H9 (cell line): ENCODE measurements at regions not wholly inside any gene's neighbourhood (a gene's known extent, or its start where the extent isn't known, plus 50 kb on each side); places are given as distances from the start of the nearest gene placed in this dataset.

Experiments
- DNase-seq: peaks from one replicate; pipeline ENCODE4 v3.0.0-alpha.2; 2017
- H2AFZ ChIP-seq: one replicate; pipeline ENCODE4 v1.6.1; 2013; ENCODE audit warnings: mild to moderate bottlenecking, low read length, control low read depth, moderate library complexity
- H2AK5ac ChIP-seq: 2 replicates; pipeline ENCODE4 v1.6.1; 2013; ENCODE audit warnings: low read length, control low read depth, mixed read lengths; ENCODE audit not compliant: insufficient read length
- H2BK120ac ChIP-seq: one replicate; pipeline ENCODE4 v1.6.1; 2013; ENCODE audit warnings: low read depth, mild to moderate bottlenecking, low read length, control low read depth, inconsistent platforms; ENCODE audit not compliant: poor library complexity, severe bottlenecking
- H2BK12ac ChIP-seq: 2 replicates; pipeline ENCODE4 v1.6.1; 2013; ENCODE audit warnings: low read length, control low read depth, mixed read lengths, low read depth; ENCODE audit not compliant: insufficient read length
- H2BK15ac ChIP-seq: 2 replicates; pipeline ENCODE4 v1.6.1; 2013; ENCODE audit warnings: low read depth, low read length, control low read depth
- H2BK20ac ChIP-seq: one replicate; pipeline ENCODE4 v1.6.1; 2013; ENCODE audit warnings: low read depth, mild to moderate bottlenecking, low read length, control low read depth, inconsistent platforms; ENCODE audit not compliant: poor library complexity, severe bottlenecking
- H2BK5ac ChIP-seq: 2 replicates; pipeline ENCODE4 v1.6.1; 2013; ENCODE audit warnings: low read length, control low read depth, mixed read lengths; ENCODE audit not compliant: insufficient read length
- H3K14ac ChIP-seq: 2 replicates; pipeline ENCODE4 v1.6.1; 2013; ENCODE audit warnings: low read length, control low read depth; ENCODE audit not compliant: insufficient read depth
- H3K18ac ChIP-seq: 2 replicates; pipeline ENCODE4 v1.6.1; 2013; ENCODE audit warnings: low read depth, mild to moderate bottlenecking, mixed read lengths, low read length, control low read depth; ENCODE audit not compliant: insufficient read length
- H3K23ac ChIP-seq: 2 replicates; pipeline ENCODE4 v1.6.1; 2013; ENCODE audit warnings: low read length, control low read depth, mixed read lengths, low read depth; ENCODE audit not compliant: insufficient read length
- H3K23me2 ChIP-seq: 2 replicates; pipeline ENCODE4 v1.6.1; 2013; ENCODE audit warnings: low read depth, mild to moderate bottlenecking, mixed read lengths, low read length, control low read depth; ENCODE audit not compliant: insufficient read length, poor library complexity, severe bottlenecking
- H3K27ac ChIP-seq: 2 replicates; pipeline ENCODE4 v1.5.1; 2013; ENCODE audit warnings: low read length, control low read depth, mixed read lengths, low read depth; ENCODE audit not compliant: insufficient read length
- H3K27me3 ChIP-seq: 2 replicates; pipeline ENCODE4 v1.6.1; 2013; ENCODE audit warnings: low read length, control low read depth, inconsistent platforms; ENCODE audit not compliant: insufficient read depth
- H3K4ac ChIP-seq: 2 replicates; pipeline ENCODE4 v1.6.1; 2013; ENCODE audit warnings: low read depth, mild to moderate bottlenecking, control low read depth, inconsistent platforms, low read length, moderate library complexity
- H3K4me1 ChIP-seq: 2 replicates; pipeline ENCODE4 v1.6.1; 2013; ENCODE audit warnings: low read length, control low read depth, inconsistent platforms; ENCODE audit not compliant: insufficient read depth
- H3K4me2 ChIP-seq: 2 replicates; pipeline ENCODE4 v1.6.1; 2013; ENCODE audit warnings: low read length, control low read depth, mixed read lengths; ENCODE audit not compliant: insufficient read length, insufficient read depth
- H3K56ac ChIP-seq: 2 replicates; pipeline ENCODE4 v1.6.1; 2013; ENCODE audit warnings: low read depth, mild to moderate bottlenecking, mixed read lengths, low read length, control low read depth; ENCODE audit not compliant: insufficient read length
- H3K79me1 ChIP-seq: 2 replicates; pipeline ENCODE4 v1.6.1; 2013; ENCODE audit warnings: low read depth, mild to moderate bottlenecking, moderate library complexity, low read length, control low read depth, inconsistent platforms; ENCODE audit not compliant: insufficient read depth, poor library complexity, severe bottlenecking
- H3K79me2 ChIP-seq: 2 replicates; pipeline ENCODE4 v1.6.1; 2013; ENCODE audit warnings: low read length, control low read depth, inconsistent platforms; ENCODE audit not compliant: insufficient read depth
- H3K9ac ChIP-seq: 2 replicates; pipeline ENCODE4 v1.6.1; 2013; ENCODE audit warnings: low read length, control low read depth, mixed read lengths; ENCODE audit not compliant: insufficient read length; ENCODE audit errors: extremely low read depth
- H3K9me3 ChIP-seq: one replicate; pipeline ENCODE4 v1.6.1; 2013; ENCODE audit warnings: low read depth, low read length, inconsistent platforms; ENCODE audit not compliant: control insufficient read depth
- H3T11ph ChIP-seq: one replicate; pipeline ENCODE4 v1.6.1; 2013; ENCODE audit warnings: mild to moderate bottlenecking, low read length, control low read depth, inconsistent platforms
- H4K20me1 ChIP-seq: one replicate; pipeline ENCODE4 v1.6.1; 2013; ENCODE audit not compliant: control insufficient read depth, insufficient read length, insufficient read depth
- H4K5ac ChIP-seq: 2 replicates; pipeline ENCODE4 v1.6.1; 2013; ENCODE audit warnings: low read depth, mild to moderate bottlenecking, mixed read lengths, low read length, control low read depth; ENCODE audit not compliant: insufficient read length
- H4K8ac ChIP-seq: replicated peaks from 2 replicates; pipeline ENCODE4 v1.6.1; 2013; ENCODE audit warnings: low read length, control low read depth, mixed read lengths, low read depth; ENCODE audit not compliant: insufficient read length
- H4K91ac ChIP-seq: 2 replicates; pipeline ENCODE4 v1.6.1; 2013; ENCODE audit warnings: low read depth, mild to moderate bottlenecking, moderate library complexity, mixed read lengths, low read length, control low read depth; ENCODE audit not compliant: insufficient read length
- H3K27ac Mint-ChIP-seq, 3 experiments: 2 replicates in 2 of 3; 3 replicates in 1 of 3; pipeline ENCODE4 v1.8.0; 2020 to 2021; ENCODE audit warnings: mixed read lengths in 3 of 3, mild to moderate bottlenecking in 1 of 3, moderate library complexity in 1 of 3
- H3K27me3 Mint-ChIP-seq: 2 replicates; pipeline ENCODE4 v1.8.0; 2021; ENCODE audit warnings: low read depth, mild to moderate bottlenecking, moderate library complexity, mixed read lengths
- H3K36me3 Mint-ChIP-seq, 3 experiments: 2 replicates in 2 of 3; 3 replicates in 1 of 3; pipeline ENCODE4 v1.8.0; 2020 to 2021; ENCODE audit warnings: low read depth in 3 of 3, mixed read lengths in 3 of 3; ENCODE audit not compliant: insufficient read depth in 1 of 3
- H3K4me1 Mint-ChIP-seq, 2 experiments: 2 replicates each; pipeline ENCODE4 v1.8.0; 2020; ENCODE audit warnings: mixed read lengths in 2 of 2
- H3K4me3 Mint-ChIP-seq, 2 experiments: 2 replicates in 1 of 2; 3 replicates in 1 of 2; pipeline ENCODE4 v1.8.0; 2020 to 2021; ENCODE audit warnings: mild to moderate bottlenecking in 2 of 2, mixed read lengths in 2 of 2, moderate library complexity in 1 of 2
- H3K9me3 Mint-ChIP-seq, 2 experiments: 2 replicates in 1 of 2; 3 replicates in 1 of 2; pipeline ENCODE4 v1.8.0; 2020; ENCODE audit warnings: mild to moderate bottlenecking in 2 of 2, mixed read lengths in 2 of 2, moderate library complexity in 1 of 2
- CTCF ChIP-seq: fragments of 200-600 bp; sonication (generic); conservative IDR thresholded peaks from 3 replicates; pipeline ENCODE4 v1.8.0; 2021; ENCODE audit warnings: antibody characterized with exemption, mild to moderate bottlenecking
- WGBS: extraction: QIAGEN DNeasy Blood & Tissue Kit; methylation state at CpG from one replicate; pipeline ENCODE4 v1.1.7; 2013; ENCODE audit warnings: missing lambda C conversion rate, low lambda C conversion rate, mixed read lengths; ENCODE audit not compliant: insufficient read length; ENCODE audit errors: extremely low coverage; 5-methylcytosine and 5-hydroxymethylcytosine counted together

- no peaks in the 10 kb centered on the region for H3K27me3 Mint-ChIP-seq
- Histone ChIP-seq H3K9me3 (no peaks in the 10 kb centered on the region), H2BK120ac (no peak overlapping the region), H2BK12ac (no peak overlapping the region), H4K8ac (no peak overlapping the region), H3K23ac (no peak overlapping the region), H3K4me1 (peaks cover 9% of the 10 kb centered on the region), H3K14ac (no peak overlapping the region), H3K79me1 (no peaks in the 10 kb centered on the region), H2AFZ (no peak overlapping the region), H2BK15ac (no peak overlapping the region), H3K27me3 (no peaks in the 10 kb centered on the region), H3K27ac (no peak overlapping the region), H3K9ac (no peak overlapping the region), H2BK5ac (no peak overlapping the region), H3K4ac (no peak overlapping the region), H4K5ac (no peak overlapping the region), H3K23me2 (no peaks in the 10 kb centered on the region), H2BK20ac (no peak overlapping the region), H2AK5ac (no peak overlapping the region), H3K79me2 (no peaks in the 10 kb centered on the region), H4K20me1 (no peaks in the 10 kb centered on the region), H3T11ph (no peak overlapping the region), H3K18ac (no peak overlapping the region), H4K91ac (no peak overlapping the region), H3K4me2 (no peak overlapping the region), H3K56ac (no peak overlapping the region)
- no CpG with 5 or more reads among the region's 1 CpG for WGBS
- H3K4me3 Mint-ChIP-seq = no peak overlapping the region
- no peak for DNase-seq
- H3K4me1 Mint-ChIP-seq = peaks cover 16% of the 10 kb centered on the region in 2 experiments
- H3K9me3 Mint-ChIP-seq = no peaks in the 10 kb centered on the region
- peaks cover 0 to 3% (median 0%) of the 10 kb centered on the region in 3 experiments; a peak in 1 of 7 replicates for H3K36me3 Mint-ChIP-seq
- TF ChIP-seq CTCF = no peak
- H3K27ac Mint-ChIP-seq = no peak overlapping the region
These were observed 163.3 kb downstream of the PAWR start for GRCh38 chr12:79527473-79527872.
